K562 (cell line): ENCODE measurements at regions not wholly inside any gene's neighbourhood (a gene's known extent, or its start where the extent isn't known, plus 50 kb on each side); places are given as distances from the start of the nearest gene placed in this dataset.
A peak's percentile ranks its signal among the peaks of the same experiment; 100 is the strongest.

Experiments used
- ARID1B ChIP-seq: fragments of 450-650 bp; IDR thresholded peaks from 2 replicates; pipeline ENCODE4 v1.6.1; 2016; ENCODE audit warnings: antibody characterized with exemption, mild to moderate bottlenecking, inconsistent platforms
- CBX2 ChIP-seq: fragments of 200-600 bp; sonication (generic); IDR thresholded peaks from one replicate; pipeline ENCODE4 v1.6.1; 2012; ENCODE audit warnings: mild to moderate bottlenecking, low read length, inconsistent platforms; ENCODE audit not compliant: insufficient read depth, poor library complexity, severe bottlenecking
- COPS2 ChIP-seq: fragments of 450-650 bp; conservative IDR thresholded peaks from 2 replicates; pipeline ENCODE4 v1.6.1; 2016; ENCODE audit warnings: mild to moderate bottlenecking, moderate library complexity
- FOXA1 ChIP-seq: fragments of 450-650 bp; IDR thresholded peaks from 2 replicates; pipeline ENCODE4 v1.6.1; 2016; ENCODE audit warnings: mild to moderate bottlenecking, borderline replicate concordance
- FOXP4 ChIP-seq: sonication (generic); formaldehyde crosslinking; IDR thresholded peaks from 2 replicates; pipeline ENCODE4 v1.8.0; 2022; ENCODE audit warnings: mild to moderate bottlenecking, missing genetic modification reagents, borderline replicate concordance
- NCOA6 ChIP-seq: fragments of 450-650 bp; IDR thresholded peaks from 2 replicates; pipeline ENCODE4 v1.6.1; 2017; ENCODE audit warnings: mild to moderate bottlenecking
- RAD51 ChIP-seq: fragments of 450-650 bp; IDR thresholded peaks from 2 replicates; pipeline ENCODE4 v1.7.1; 2016; ENCODE audit warnings: low read depth, mild to moderate bottlenecking, borderline replicate concordance
- RBM39 ChIP-seq: fragments of 200-400 bp; formaldehyde crosslinking; optimal IDR thresholded peaks from 2 replicates; pipeline ENCODE3; 2018; ENCODE audit warnings: low read depth, low read length
- RNF2 ChIP-seq: sonication (generic); IDR thresholded peaks from 2 replicates; pipeline ENCODE4 v1.6.1; 2016
- SMARCB1 ChIP-seq: IDR thresholded peaks from 2 replicates; pipeline ENCODE4 v1.6.1; 2011; ENCODE audit warnings: improper control_type of control experiment, low read depth; ENCODE audit not compliant: insufficient read length
- TFAP4 ChIP-seq: sonication (generic); formaldehyde crosslinking; IDR thresholded peaks from 2 replicates; pipeline ENCODE4 v1.8.0; 2022; ENCODE audit warnings: missing genetic modification reagents, mild to moderate bottlenecking, moderate library complexity, borderline replicate concordance
- WHSC1 ChIP-seq: IDR thresholded peaks from one replicate; pipeline ENCODE4 v1.6.1; 2012; ENCODE audit warnings: low read length, control low read depth, inconsistent platforms
- XRCC3 ChIP-seq: fragments of 450-650 bp; IDR thresholded peaks from 2 replicates; pipeline ENCODE4 v1.6.1; 2017; ENCODE audit warnings: mild to moderate bottlenecking, moderate library complexity
- ZBTB49 ChIP-seq: sonication (generic); formaldehyde crosslinking; IDR thresholded peaks from 2 replicates; pipeline ENCODE4 v1.8.0; 2022; ENCODE audit warnings: missing genetic modification reagents, mild to moderate bottlenecking, borderline replicate concordance
- ZBTB7A ChIP-seq: IDR thresholded peaks from 2 replicates; pipeline ENCODE4 v1.6.1; 2011; ENCODE audit warnings: low read depth, mild to moderate bottlenecking, low read length, moderate library complexity, borderline replicate concordance; ENCODE audit not compliant: control insufficient read depth
- TF ChIP-seq, protein P1 (sequence below), 2 experiments: fragments of 450-650 bp; formaldehyde crosslinking in 1 of 2; IDR thresholded peaks; 2 replicates each; pipeline versions ENCODE4 v1.4.0 to v1.6.1; 2014 to 2020; ENCODE audit warnings: mild to moderate bottlenecking in 2 of 2, borderline replicate concordance in 1 of 2, low read depth in 1 of 2

GRCh38 chr22:47713941-47714340 lies 951.5 kb downstream of the TBC1D22A start (continued):
- TF ChIP-seq, protein P1, sequence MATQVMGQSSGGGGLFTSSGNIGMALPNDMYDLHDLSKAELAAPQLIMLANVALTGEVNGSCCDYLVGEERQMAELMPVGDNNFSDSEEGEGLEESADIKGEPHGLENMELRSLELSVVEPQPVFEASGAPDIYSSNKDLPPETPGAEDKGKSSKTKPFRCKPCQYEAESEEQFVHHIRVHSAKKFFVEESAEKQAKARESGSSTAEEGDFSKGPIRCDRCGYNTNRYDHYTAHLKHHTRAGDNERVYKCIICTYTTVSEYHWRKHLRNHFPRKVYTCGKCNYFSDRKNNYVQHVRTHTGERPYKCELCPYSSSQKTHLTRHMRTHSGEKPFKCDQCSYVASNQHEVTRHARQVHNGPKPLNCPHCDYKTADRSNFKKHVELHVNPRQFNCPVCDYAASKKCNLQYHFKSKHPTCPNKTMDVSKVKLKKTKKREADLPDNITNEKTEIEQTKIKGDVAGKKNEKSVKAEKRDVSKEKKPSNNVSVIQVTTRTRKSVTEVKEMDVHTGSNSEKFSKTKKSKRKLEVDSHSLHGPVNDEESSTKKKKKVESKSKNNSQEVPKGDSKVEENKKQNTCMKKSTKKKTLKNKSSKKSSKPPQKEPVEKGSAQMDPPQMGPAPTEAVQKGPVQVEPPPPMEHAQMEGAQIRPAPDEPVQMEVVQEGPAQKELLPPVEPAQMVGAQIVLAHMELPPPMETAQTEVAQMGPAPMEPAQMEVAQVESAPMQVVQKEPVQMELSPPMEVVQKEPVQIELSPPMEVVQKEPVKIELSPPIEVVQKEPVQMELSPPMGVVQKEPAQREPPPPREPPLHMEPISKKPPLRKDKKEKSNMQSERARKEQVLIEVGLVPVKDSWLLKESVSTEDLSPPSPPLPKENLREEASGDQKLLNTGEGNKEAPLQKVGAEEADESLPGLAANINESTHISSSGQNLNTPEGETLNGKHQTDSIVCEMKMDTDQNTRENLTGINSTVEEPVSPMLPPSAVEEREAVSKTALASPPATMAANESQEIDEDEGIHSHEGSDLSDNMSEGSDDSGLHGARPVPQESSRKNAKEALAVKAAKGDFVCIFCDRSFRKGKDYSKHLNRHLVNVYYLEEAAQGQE (IDR thresholded peaks at IDR 0.05; ENCODE audit: borderline replicate concordance) = no peak
- TF ChIP-seq, protein P1 (CRISPR knock-in tag; IDR thresholded peaks at IDR 0.05; ENCODE audit: low read depth) = no peak
- peak; percentile 13; the same call in 1 of the 2 replicates for TF ChIP-seq ARID1B
- no peak for TF ChIP-seq WHSC1
- TF ChIP-seq COPS2 = no peak
- no peak for TF ChIP-seq RBM39
- no peak for TF ChIP-seq NCOA6
- TF ChIP-seq RNF2 = no peak
- TF ChIP-seq ZBTB7A = no peak
- TF ChIP-seq XRCC3 = no peak
- no peak for TF ChIP-seq RAD51
- no peak for TF ChIP-seq ZBTB49
- TF ChIP-seq FOXP4 (CRISPR knock-in tag) = no peak
- no peak for TF ChIP-seq SMARCB1
- no peak for TF ChIP-seq CBX2
- peak; percentile 39; the same call in 1 of the 2 replicates for TF ChIP-seq TFAP4 (CRISPR knock-in tag)
- no peak for TF ChIP-seq FOXA1
